H9 (cell line): ENCODE measurements at regions not wholly inside any gene's neighbourhood (a gene's known extent, or its start where the extent isn't known, plus 50 kb on each side); places are given as distances from the start of the nearest gene placed in this dataset.

Experiments used
- DNase-seq: peaks from one replicate; pipeline ENCODE4 v3.0.0-alpha.2; 2017
- H2AFZ ChIP-seq: one replicate; pipeline ENCODE4 v1.6.1; 2013; ENCODE audit warnings: mild to moderate bottlenecking, low read length, control low read depth, moderate library complexity
- H2AK5ac ChIP-seq: 2 replicates; pipeline ENCODE4 v1.6.1; 2013; ENCODE audit warnings: low read length, control low read depth, mixed read lengths; ENCODE audit not compliant: insufficient read length
- H2BK120ac ChIP-seq: one replicate; pipeline ENCODE4 v1.6.1; 2013; ENCODE audit warnings: low read depth, mild to moderate bottlenecking, low read length, control low read depth, inconsistent platforms; ENCODE audit not compliant: poor library complexity, severe bottlenecking
- H2BK12ac ChIP-seq: 2 replicates; pipeline ENCODE4 v1.6.1; 2013; ENCODE audit warnings: low read length, control low read depth, mixed read lengths, low read depth; ENCODE audit not compliant: insufficient read length
- H2BK15ac ChIP-seq: 2 replicates; pipeline ENCODE4 v1.6.1; 2013; ENCODE audit warnings: low read depth, low read length, control low read depth
- H2BK20ac ChIP-seq: one replicate; pipeline ENCODE4 v1.6.1; 2013; ENCODE audit warnings: low read depth, mild to moderate bottlenecking, low read length, control low read depth, inconsistent platforms; ENCODE audit not compliant: poor library complexity, severe bottlenecking
- H2BK5ac ChIP-seq: 2 replicates; pipeline ENCODE4 v1.6.1; 2013; ENCODE audit warnings: low read length, control low read depth, mixed read lengths; ENCODE audit not compliant: insufficient read length
- H3K14ac ChIP-seq: 2 replicates; pipeline ENCODE4 v1.6.1; 2013; ENCODE audit warnings: low read length, control low read depth; ENCODE audit not compliant: insufficient read depth
- H3K18ac ChIP-seq: 2 replicates; pipeline ENCODE4 v1.6.1; 2013; ENCODE audit warnings: low read depth, mild to moderate bottlenecking, mixed read lengths, low read length, control low read depth; ENCODE audit not compliant: insufficient read length
- H3K23ac ChIP-seq: 2 replicates; pipeline ENCODE4 v1.6.1; 2013; ENCODE audit warnings: low read length, control low read depth, mixed read lengths, low read depth; ENCODE audit not compliant: insufficient read length
- H3K23me2 ChIP-seq: 2 replicates; pipeline ENCODE4 v1.6.1; 2013; ENCODE audit warnings: low read depth, mild to moderate bottlenecking, mixed read lengths, low read length, control low read depth; ENCODE audit not compliant: insufficient read length, poor library complexity, severe bottlenecking
- H3K27ac ChIP-seq: 2 replicates; pipeline ENCODE4 v1.5.1; 2013; ENCODE audit warnings: low read length, control low read depth, mixed read lengths, low read depth; ENCODE audit not compliant: insufficient read length
- H3K27me3 ChIP-seq: 2 replicates; pipeline ENCODE4 v1.6.1; 2013; ENCODE audit warnings: low read length, control low read depth, inconsistent platforms; ENCODE audit not compliant: insufficient read depth
- H3K4ac ChIP-seq: 2 replicates; pipeline ENCODE4 v1.6.1; 2013; ENCODE audit warnings: low read depth, mild to moderate bottlenecking, control low read depth, inconsistent platforms, low read length, moderate library complexity
- H3K4me1 ChIP-seq: 2 replicates; pipeline ENCODE4 v1.6.1; 2013; ENCODE audit warnings: low read length, control low read depth, inconsistent platforms; ENCODE audit not compliant: insufficient read depth
- H3K4me2 ChIP-seq: 2 replicates; pipeline ENCODE4 v1.6.1; 2013; ENCODE audit warnings: low read length, control low read depth, mixed read lengths; ENCODE audit not compliant: insufficient read length, insufficient read depth
- H3K56ac ChIP-seq: 2 replicates; pipeline ENCODE4 v1.6.1; 2013; ENCODE audit warnings: low read depth, mild to moderate bottlenecking, mixed read lengths, low read length, control low read depth; ENCODE audit not compliant: insufficient read length
- H3K79me1 ChIP-seq: 2 replicates; pipeline ENCODE4 v1.6.1; 2013; ENCODE audit warnings: low read depth, mild to moderate bottlenecking, moderate library complexity, low read length, control low read depth, inconsistent platforms; ENCODE audit not compliant: insufficient read depth, poor library complexity, severe bottlenecking
- H3K79me2 ChIP-seq: 2 replicates; pipeline ENCODE4 v1.6.1; 2013; ENCODE audit warnings: low read length, control low read depth, inconsistent platforms; ENCODE audit not compliant: insufficient read depth
- H3K9ac ChIP-seq: 2 replicates; pipeline ENCODE4 v1.6.1; 2013; ENCODE audit warnings: low read length, control low read depth, mixed read lengths; ENCODE audit not compliant: insufficient read length; ENCODE audit errors: extremely low read depth
- H3K9me3 ChIP-seq: one replicate; pipeline ENCODE4 v1.6.1; 2013; ENCODE audit warnings: low read depth, low read length, inconsistent platforms; ENCODE audit not compliant: control insufficient read depth
- H3T11ph ChIP-seq: one replicate; pipeline ENCODE4 v1.6.1; 2013; ENCODE audit warnings: mild to moderate bottlenecking, low read length, control low read depth, inconsistent platforms
- H4K20me1 ChIP-seq: one replicate; pipeline ENCODE4 v1.6.1; 2013; ENCODE audit not compliant: control insufficient read depth, insufficient read length, insufficient read depth
- H4K5ac ChIP-seq: 2 replicates; pipeline ENCODE4 v1.6.1; 2013; ENCODE audit warnings: low read depth, mild to moderate bottlenecking, mixed read lengths, low read length, control low read depth; ENCODE audit not compliant: insufficient read length
- H4K8ac ChIP-seq: replicated peaks from 2 replicates; pipeline ENCODE4 v1.6.1; 2013; ENCODE audit warnings: low read length, control low read depth, mixed read lengths, low read depth; ENCODE audit not compliant: insufficient read length
- H4K91ac ChIP-seq: 2 replicates; pipeline ENCODE4 v1.6.1; 2013; ENCODE audit warnings: low read depth, mild to moderate bottlenecking, moderate library complexity, mixed read lengths, low read length, control low read depth; ENCODE audit not compliant: insufficient read length
- H3K27ac Mint-ChIP-seq, 3 experiments: 2 replicates in 2 of 3; 3 replicates in 1 of 3; pipeline ENCODE4 v1.8.0; 2020 to 2021; ENCODE audit warnings: mixed read lengths in 3 of 3, mild to moderate bottlenecking in 1 of 3, moderate library complexity in 1 of 3
- H3K27me3 Mint-ChIP-seq: 2 replicates; pipeline ENCODE4 v1.8.0; 2021; ENCODE audit warnings: low read depth, mild to moderate bottlenecking, moderate library complexity, mixed read lengths
- H3K36me3 Mint-ChIP-seq, 3 experiments: 2 replicates in 2 of 3; 3 replicates in 1 of 3; pipeline ENCODE4 v1.8.0; 2020 to 2021; ENCODE audit warnings: low read depth in 3 of 3, mixed read lengths in 3 of 3; ENCODE audit not compliant: insufficient read depth in 1 of 3
- H3K4me1 Mint-ChIP-seq, 2 experiments: 2 replicates each; pipeline ENCODE4 v1.8.0; 2020; ENCODE audit warnings: mixed read lengths in 2 of 2
- H3K4me3 Mint-ChIP-seq, 2 experiments: 2 replicates in 1 of 2; 3 replicates in 1 of 2; pipeline ENCODE4 v1.8.0; 2020 to 2021; ENCODE audit warnings: mild to moderate bottlenecking in 2 of 2, mixed read lengths in 2 of 2, moderate library complexity in 1 of 2
- H3K9me3 Mint-ChIP-seq, 2 experiments: 2 replicates in 1 of 2; 3 replicates in 1 of 2; pipeline ENCODE4 v1.8.0; 2020; ENCODE audit warnings: mild to moderate bottlenecking in 2 of 2, mixed read lengths in 2 of 2, moderate library complexity in 1 of 2
- WGBS: extraction: QIAGEN DNeasy Blood & Tissue Kit; methylation state at CpG from one replicate; pipeline ENCODE4 v1.1.7; 2013; ENCODE audit warnings: missing lambda C conversion rate, low lambda C conversion rate, mixed read lengths; ENCODE audit not compliant: insufficient read length; ENCODE audit errors: extremely low coverage; 5-methylcytosine and 5-hydroxymethylcytosine counted together
- TF ChIP-seq, protein P1 (sequence below): fragments of 200-600 bp; sonication (generic); conservative IDR thresholded peaks from 3 replicates; pipeline ENCODE4 v1.8.0; 2021; ENCODE audit warnings: antibody characterized with exemption, mild to moderate bottlenecking

DNA sequence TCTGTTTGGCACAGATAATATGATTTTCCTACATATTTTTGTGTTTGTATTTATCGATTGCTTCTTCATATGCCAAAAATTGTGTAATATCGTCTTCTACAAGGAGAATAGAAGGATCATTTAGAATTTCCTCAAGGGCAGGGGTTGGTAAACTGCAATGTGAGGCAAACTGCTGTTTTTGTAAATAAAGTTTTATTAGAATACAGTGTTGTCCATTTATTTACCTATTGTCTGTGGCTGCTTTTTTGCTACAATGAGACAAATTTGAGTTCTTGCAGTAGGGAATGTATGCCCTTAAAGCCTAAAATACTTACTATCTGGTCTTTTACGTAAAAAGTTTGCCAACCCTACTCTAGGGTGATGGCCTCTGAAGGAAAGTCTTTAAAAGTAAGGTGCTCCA lies 509.5 kb downstream of the TMEM114 start:
- no peak overlapping the region for H2BK5ac ChIP-seq
- H4K91ac ChIP-seq: no peak overlapping the region
- no peaks in the 10 kb centered on the region for H3K79me2 ChIP-seq
- H2BK12ac ChIP-seq: no peak overlapping the region
- no peak overlapping the region for H2BK120ac ChIP-seq
- no peaks in the 10 kb centered on the region for H3K4me1 ChIP-seq
- no peaks in the 10 kb centered on the region for H3K27me3 ChIP-seq
- no peaks in the 10 kb centered on the region for H3K27me3 Mint-ChIP-seq
- H3K27ac Mint-ChIP-seq: no peak overlapping the region
- H3K56ac ChIP-seq: no peak overlapping the region
- no peak overlapping the region for H3K23ac ChIP-seq
- peaks cover 0 to 3% (median 0%) of the 10 kb centered on the region in 3 experiments; a peak in 1 of 7 replicates for H3K36me3 Mint-ChIP-seq
- no peak for DNase-seq
- H3K4me3 Mint-ChIP-seq: no peak overlapping the region
- H2AK5ac ChIP-seq: no peak overlapping the region
- no peak overlapping the region for H3K18ac ChIP-seq
- H2BK15ac ChIP-seq: no peak overlapping the region
- no peaks in the 10 kb centered on the region for H3K79me1 ChIP-seq
- no peak overlapping the region for H3K27ac ChIP-seq
- no CpG with 5 or more reads among the region's 3 CpGs for WGBS
- no peaks in the 10 kb centered on the region for H3K4me1 Mint-ChIP-seq
- no peak overlapping the region for H3T11ph ChIP-seq
- H2AFZ ChIP-seq: no peak overlapping the region
- no peak overlapping the region for H3K4me2 ChIP-seq
- H4K8ac ChIP-seq: no peak overlapping the region
- H3K9me3 Mint-ChIP-seq: peaks cover 0 to 7% of the 10 kb centered on the region in 2 experiments; a peak in 4 of 5 replicates
- no peak overlapping the region for H4K5ac ChIP-seq
- no peak overlapping the region for H3K14ac ChIP-seq
- TF ChIP-seq, protein P1, sequence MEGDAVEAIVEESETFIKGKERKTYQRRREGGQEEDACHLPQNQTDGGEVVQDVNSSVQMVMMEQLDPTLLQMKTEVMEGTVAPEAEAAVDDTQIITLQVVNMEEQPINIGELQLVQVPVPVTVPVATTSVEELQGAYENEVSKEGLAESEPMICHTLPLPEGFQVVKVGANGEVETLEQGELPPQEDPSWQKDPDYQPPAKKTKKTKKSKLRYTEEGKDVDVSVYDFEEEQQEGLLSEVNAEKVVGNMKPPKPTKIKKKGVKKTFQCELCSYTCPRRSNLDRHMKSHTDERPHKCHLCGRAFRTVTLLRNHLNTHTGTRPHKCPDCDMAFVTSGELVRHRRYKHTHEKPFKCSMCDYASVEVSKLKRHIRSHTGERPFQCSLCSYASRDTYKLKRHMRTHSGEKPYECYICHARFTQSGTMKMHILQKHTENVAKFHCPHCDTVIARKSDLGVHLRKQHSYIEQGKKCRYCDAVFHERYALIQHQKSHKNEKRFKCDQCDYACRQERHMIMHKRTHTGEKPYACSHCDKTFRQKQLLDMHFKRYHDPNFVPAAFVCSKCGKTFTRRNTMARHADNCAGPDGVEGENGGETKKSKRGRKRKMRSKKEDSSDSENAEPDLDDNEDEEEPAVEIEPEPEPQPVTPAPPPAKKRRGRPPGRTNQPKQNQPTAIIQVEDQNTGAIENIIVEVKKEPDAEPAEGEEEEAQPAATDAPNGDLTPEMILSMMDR: no peak
- no peaks in the 10 kb centered on the region for H4K20me1 ChIP-seq
- H3K9me3 ChIP-seq: no peaks in the 10 kb centered on the region
- no peak overlapping the region for H3K4ac ChIP-seq
- no peak overlapping the region for H2BK20ac ChIP-seq
- no peaks in the 10 kb centered on the region for H3K23me2 ChIP-seq
- H3K9ac ChIP-seq: no peak overlapping the region
